AG10803 (cell line): ENCODE measurements at regions not wholly inside any gene's neighbourhood (a gene's known extent, or its start where the extent isn't known, plus 50 kb on each side); places are given as distances from the start of the nearest gene placed in this dataset.

Source experiments
- DNase-seq: peaks from one replicate; pipeline ENCODE4 v3.0.0; 2010; ENCODE audit warnings: low read depth
- H3K4me3 ChIP-seq: 2 replicates; pipeline ENCODE4 v1.5.1; 2011; ENCODE audit warnings: mild to moderate bottlenecking, low read length, control low read depth
- TF ChIP-seq, protein P1 (sequence below): conservative IDR thresholded peaks from 2 replicates; pipeline ENCODE4 v1.5.1; 2011; ENCODE audit warnings: mild to moderate bottlenecking, low read length, control low read depth, inconsistent platforms

DNA sequence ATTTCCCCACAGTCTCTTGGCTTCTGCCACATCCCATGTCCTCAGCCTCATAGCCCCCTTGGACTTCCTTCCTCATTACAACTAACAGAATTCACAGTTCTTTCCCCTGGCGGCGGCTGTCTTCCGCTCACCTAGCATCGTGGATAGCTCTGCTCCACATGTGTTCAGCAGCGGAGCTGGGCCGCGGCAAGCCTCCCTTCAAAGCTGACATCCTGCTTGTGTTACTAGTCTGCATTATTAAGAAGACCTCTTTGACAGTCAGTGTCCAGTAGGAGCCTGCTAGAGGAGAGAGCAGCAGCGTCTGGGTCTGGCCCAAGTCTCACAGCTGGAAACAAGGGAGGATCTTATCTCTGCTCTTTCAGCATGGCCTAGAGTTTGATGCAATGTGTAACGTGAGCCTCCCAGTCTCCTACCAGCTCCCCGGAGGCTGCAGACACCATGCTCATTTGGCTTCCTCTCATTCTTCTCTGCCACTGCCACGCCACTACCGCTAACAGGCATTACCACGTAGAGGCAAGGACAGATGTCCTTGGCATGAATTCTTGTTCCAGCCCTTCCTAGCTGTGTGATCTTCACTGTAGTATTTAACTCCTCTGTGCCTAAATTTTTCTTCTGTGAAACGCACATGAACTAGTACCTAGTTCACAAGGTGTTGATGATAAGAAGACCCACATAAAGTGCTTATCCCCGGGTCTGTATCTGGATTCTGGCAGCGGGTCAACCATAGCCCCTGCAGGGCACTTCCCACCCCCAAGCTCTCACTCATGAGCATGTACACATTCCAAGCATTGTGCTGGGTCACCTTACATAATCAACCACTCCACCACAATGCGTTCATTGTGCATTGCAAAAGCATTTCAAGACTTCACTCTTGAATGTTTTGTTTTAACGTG is 107.1 kb upstream of the BACH2 start:
- peak; percentile 31 for DNase-seq
- TF ChIP-seq, protein P1, sequence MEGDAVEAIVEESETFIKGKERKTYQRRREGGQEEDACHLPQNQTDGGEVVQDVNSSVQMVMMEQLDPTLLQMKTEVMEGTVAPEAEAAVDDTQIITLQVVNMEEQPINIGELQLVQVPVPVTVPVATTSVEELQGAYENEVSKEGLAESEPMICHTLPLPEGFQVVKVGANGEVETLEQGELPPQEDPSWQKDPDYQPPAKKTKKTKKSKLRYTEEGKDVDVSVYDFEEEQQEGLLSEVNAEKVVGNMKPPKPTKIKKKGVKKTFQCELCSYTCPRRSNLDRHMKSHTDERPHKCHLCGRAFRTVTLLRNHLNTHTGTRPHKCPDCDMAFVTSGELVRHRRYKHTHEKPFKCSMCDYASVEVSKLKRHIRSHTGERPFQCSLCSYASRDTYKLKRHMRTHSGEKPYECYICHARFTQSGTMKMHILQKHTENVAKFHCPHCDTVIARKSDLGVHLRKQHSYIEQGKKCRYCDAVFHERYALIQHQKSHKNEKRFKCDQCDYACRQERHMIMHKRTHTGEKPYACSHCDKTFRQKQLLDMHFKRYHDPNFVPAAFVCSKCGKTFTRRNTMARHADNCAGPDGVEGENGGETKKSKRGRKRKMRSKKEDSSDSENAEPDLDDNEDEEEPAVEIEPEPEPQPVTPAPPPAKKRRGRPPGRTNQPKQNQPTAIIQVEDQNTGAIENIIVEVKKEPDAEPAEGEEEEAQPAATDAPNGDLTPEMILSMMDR, result 0 out of 2 replicates have a peak, but pooled peaks have one; percentile 3
- H3K4me3 ChIP-seq, result no peak overlapping the region

DNA sequence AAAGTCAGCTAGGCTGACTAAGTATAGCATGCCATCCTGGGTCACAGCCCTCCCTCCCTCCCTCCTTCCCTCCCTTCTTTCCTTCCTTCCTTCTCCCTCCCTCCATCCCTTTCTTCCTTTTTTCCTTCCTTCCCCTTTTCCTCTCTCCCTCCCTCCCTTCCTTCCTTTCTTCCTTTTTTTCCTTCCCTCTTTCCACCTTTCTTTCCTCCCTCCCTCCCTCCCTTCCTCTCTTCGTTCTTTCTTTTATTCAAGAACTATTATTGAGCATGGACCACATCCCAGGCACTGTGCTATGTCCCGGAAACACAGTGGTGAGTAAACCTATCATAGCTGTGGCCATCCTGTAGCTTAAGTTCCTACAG is 106.2 kb upstream of the BACH2 start:
- TF ChIP-seq, protein P1, result no peak
- H3K4me3 ChIP-seq, result no peak overlapping the region
- DNase-seq, result no peak

DNA sequence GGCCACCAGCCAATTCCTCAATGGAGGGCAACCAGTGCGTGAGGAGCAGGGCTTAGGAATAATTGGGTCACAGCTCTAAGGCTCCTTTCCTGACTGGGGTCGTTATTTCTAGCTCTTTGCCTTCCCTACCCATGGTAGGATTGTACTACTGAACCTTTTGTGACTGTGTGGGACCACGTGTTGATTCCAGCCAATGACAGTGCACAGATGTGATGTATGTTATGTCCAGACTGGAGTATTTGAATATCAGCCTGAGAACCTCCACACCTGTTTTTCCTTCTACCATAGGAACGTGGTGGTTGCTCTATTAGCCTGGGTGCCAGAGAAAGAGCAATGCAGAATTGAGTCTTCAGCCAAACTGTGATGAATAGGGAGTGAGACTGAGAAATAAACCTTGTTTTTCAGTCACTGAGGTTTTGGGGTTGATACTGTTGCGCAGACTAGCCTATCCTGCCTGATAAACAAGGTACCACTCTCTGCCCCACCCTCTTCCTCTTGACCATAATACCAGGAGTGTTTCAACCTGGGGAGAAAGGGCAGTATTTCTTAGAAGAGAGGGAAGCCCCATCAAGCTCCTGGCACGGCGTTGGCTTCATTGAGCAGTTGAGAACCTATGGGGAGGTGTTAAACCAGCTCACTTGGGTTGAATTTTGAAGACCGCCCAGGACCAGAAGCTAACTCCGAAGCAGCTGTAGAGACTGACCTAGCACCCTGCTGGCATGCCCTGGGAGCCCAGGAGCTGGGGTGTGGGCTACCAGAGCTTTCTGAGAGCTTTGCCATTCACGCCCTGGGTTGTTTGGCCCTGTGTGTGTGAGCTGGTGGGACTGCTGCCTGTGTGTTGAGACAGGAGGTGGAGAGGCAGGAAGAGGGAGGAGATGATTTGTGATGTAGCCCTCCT is 105.5 kb upstream of the BACH2 start:
- DNase-seq, result no peak
- TF ChIP-seq, protein P1, result no peak
- no peak overlapping the region for H3K4me3 ChIP-seq

DNA sequence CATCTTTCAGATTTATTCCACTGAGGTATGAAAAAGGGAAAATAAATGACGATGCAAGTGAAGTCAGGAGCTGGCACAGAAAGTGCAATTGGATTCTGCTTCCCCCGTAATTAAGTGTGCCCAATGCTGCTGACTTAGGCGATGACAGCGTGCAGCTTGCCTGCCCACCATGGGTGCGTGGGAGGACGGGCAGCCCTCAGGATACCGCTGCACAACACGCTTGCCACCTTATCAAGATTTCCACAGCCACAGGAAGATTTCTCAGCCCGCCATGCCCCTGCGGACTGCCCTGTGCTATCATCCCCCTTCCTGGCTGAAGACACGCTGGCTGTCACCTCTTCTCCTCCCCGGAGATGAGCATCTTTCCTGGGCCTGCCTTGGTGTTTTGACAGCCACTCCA is 103.3 kb upstream of the BACH2 start:
- DNase-seq, result no peak
- H3K4me3 ChIP-seq, result no peak overlapping the region
- TF ChIP-seq, protein P1, result no peak

DNA sequence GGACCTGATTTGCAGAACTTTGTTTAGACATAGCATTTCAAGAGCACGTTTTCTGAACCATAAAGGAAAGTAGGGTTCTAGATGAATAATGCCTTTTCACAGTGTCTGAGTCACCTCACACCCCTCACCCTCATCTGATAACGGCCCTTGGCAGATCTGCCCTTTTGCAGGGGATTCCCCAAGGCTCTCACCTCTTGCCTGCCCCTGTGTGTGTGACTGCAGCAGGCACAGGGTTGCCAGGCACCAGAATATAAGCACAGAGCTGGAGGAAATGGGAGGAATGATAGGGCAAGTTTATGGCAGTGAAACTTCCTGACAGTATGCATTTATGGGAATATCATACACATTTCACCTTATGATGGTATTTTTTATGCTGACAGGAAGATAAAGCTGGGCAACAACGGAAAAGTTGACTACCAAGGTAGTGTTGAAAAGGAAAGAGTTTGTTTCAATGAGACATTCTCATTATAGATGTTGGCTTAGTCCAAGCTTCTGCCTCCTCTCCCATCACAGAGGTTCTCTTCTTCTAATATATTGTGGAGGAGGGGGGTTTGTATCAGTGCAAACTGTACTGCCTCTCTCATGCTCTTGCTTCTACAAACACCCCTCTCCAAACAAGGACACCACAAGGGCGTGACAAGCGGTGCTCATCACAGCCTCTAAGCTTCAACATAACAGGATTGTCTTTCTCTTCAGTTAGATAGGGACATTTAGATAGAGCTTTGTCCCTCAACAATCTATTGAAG is 101.5 kb upstream of the BACH2 start:
- H3K4me3 ChIP-seq, result no peak overlapping the region
- DNase-seq, result no peak
- TF ChIP-seq, protein P1, result no peak

DNA sequence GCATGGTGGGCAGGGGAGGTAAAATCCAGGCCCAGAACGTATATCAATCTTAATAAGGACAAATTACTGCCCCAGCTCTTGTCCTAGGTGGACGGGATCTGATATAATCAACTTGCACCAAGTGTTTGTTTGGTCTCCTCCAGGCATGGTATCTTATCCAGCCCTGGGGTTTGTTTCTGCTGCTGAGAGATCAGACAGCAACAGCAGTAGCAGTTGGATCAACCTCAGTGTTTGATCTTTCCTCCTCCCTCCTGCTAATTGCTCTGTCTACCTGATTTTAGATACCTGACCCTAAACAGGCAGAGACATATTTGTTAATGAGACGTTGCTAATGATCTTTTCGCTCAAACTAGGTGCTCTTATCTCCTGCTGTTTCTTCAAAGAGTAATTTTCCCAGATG is 100.4 kb upstream of the BACH2 start:
- DNase-seq, result no peak
- TF ChIP-seq, protein P1, result no peak
- H3K4me3 ChIP-seq, result no peak overlapping the region
